WTC11 (cell line): ENCODE measurements at regions not wholly inside any gene's neighbourhood (a gene's known extent, or its start where the extent isn't known, plus 50 kb on each side); places are given as distances from the start of the nearest gene placed in this dataset.

Experiments used
- ATAC-seq: fragments of 200-7000 bp; cut with Tn5 transposase; 2 replicates; pipeline ENCODE4 v1.10.0; 2021; ENCODE audit warnings: mild to moderate bottlenecking, moderate library complexity
- CTCF ChIA-PET: fragments of 300-600 bp; sonication (Branson Sonifier 250); formaldehyde crosslinking; loops from one replicate; lab custom pipeline; 2021; ENCODE audit warnings: antibody characterized with exemption; lab: Charles Lee
- POLR2A ChIA-PET: fragments of 350-600 bp; sonication (Branson Sonifier 250); formaldehyde crosslinking; loops from one replicate; lab custom pipeline; 2021; ENCODE audit warnings: antibody characterized with exemption; lab: Charles Lee
- DNase-seq: peaks from one replicate; pipeline ENCODE4 v3.0.0; 2021; ENCODE audit warnings: low spot score
- H3K27ac Mint-ChIP-seq: 2 replicates; pipeline ENCODE4 v1.8.0; 2021; ENCODE audit warnings: mixed read lengths
- H3K27me3 Mint-ChIP-seq: 2 replicates; pipeline ENCODE4 v1.8.0; 2021; ENCODE audit warnings: low read depth, mild to moderate bottlenecking, moderate library complexity, mixed read lengths
- H3K36me3 Mint-ChIP-seq: 2 replicates; pipeline ENCODE4 v1.8.0; 2021; ENCODE audit warnings: mixed read lengths
- H3K4me1 Mint-ChIP-seq: 2 replicates; pipeline ENCODE4 v1.8.0; 2022; ENCODE audit warnings: mixed read lengths
- H3K4me3 Mint-ChIP-seq: 2 replicates; pipeline ENCODE4 v1.8.0; 2021; ENCODE audit warnings: mild to moderate bottlenecking, moderate library complexity, mixed read lengths
- H3K9me3 Mint-ChIP-seq: 2 replicates; pipeline ENCODE4 v1.8.0; 2021; ENCODE audit warnings: mixed read lengths
- AFF4 ChIP-seq: sonication (generic); formaldehyde crosslinking; IDR thresholded peaks from 2 replicates; pipeline ENCODE4 v1.8.1; 2023; ENCODE audit warnings: mild to moderate bottlenecking, missing genetic modification reagents, borderline replicate concordance
- CBFB ChIP-seq: sonication (generic); formaldehyde crosslinking; IDR thresholded peaks from 2 replicates; pipeline ENCODE4 v1.8.1; 2022; ENCODE audit warnings: mild to moderate bottlenecking, low read depth, missing genetic modification reagents
- FOXK1 ChIP-seq: sonication (generic); formaldehyde crosslinking; IDR thresholded peaks from 2 replicates; pipeline ENCODE4 v1.8.0; 2022; ENCODE audit warnings: mild to moderate bottlenecking, moderate library complexity, missing genetic modification reagents
- JUN ChIP-seq: sonication (generic); formaldehyde crosslinking; IDR thresholded peaks from 2 replicates; pipeline ENCODE4 v1.8.0; 2023; ENCODE audit warnings: mild to moderate bottlenecking, missing genetic modification reagents
- NFATC4 ChIP-seq: fragments of 250-450 bp; sonication (Bioruptor Pico); IDR thresholded peaks from 2 replicates; pipeline ENCODE4 v1.9.0; 2021; ENCODE audit warnings: mild to moderate bottlenecking
- NR3C1 ChIP-seq: sonication (generic); formaldehyde crosslinking; conservative IDR thresholded peaks from 2 replicates; pipeline ENCODE4 v1.8.1; 2023; ENCODE audit warnings: low read depth, mild to moderate bottlenecking, missing genetic modification reagents
- RELA ChIP-seq: sonication (generic); formaldehyde crosslinking; IDR thresholded peaks from 2 replicates; pipeline ENCODE4 v1.8.1; 2022; ENCODE audit warnings: missing genetic modification reagents, mild to moderate bottlenecking, borderline replicate concordance
- SMAD3 ChIP-seq: sonication (generic); formaldehyde crosslinking; IDR thresholded peaks from 2 replicates; pipeline ENCODE4 v1.8.0; 2022; ENCODE audit warnings: missing genetic modification reagents, mild to moderate bottlenecking, borderline replicate concordance
- SOX15 ChIP-seq: fragments of 250-450 bp; sonication (Bioruptor Pico); IDR thresholded peaks from 2 replicates; pipeline ENCODE4 v1.9.0; 2021; ENCODE audit warnings: mild to moderate bottlenecking
- ZBTB43 ChIP-seq: sonication (generic); formaldehyde crosslinking; IDR thresholded peaks from 2 replicates; pipeline ENCODE4 v1.8.1; 2023; ENCODE audit warnings: mild to moderate bottlenecking, missing genetic modification reagents
- ZNF219 ChIP-seq: sonication (generic); formaldehyde crosslinking; IDR thresholded peaks from 2 replicates; pipeline ENCODE4 v1.8.0; 2023; ENCODE audit warnings: missing genetic modification reagents, mild to moderate bottlenecking, borderline replicate concordance
- ZNF317 ChIP-seq: sonication (generic); formaldehyde crosslinking; IDR thresholded peaks from 2 replicates; pipeline ENCODE4 v1.8.1; 2023; ENCODE audit warnings: low read depth, mild to moderate bottlenecking, moderate library complexity, missing genetic modification reagents, borderline replicate concordance
- TF ChIP-seq, protein P1 (sequence below): fragments of 250-450 bp; sonication (Bioruptor Pico); IDR thresholded peaks from 2 replicates; pipeline ENCODE4 v1.9.0; 2021; ENCODE audit warnings: mild to moderate bottlenecking, borderline replicate concordance
- TF ChIP-seq, protein P2 (sequence below): sonication (generic); formaldehyde crosslinking; IDR thresholded peaks from 2 replicates; pipeline ENCODE4 v1.8.1; 2022; ENCODE audit warnings: low read depth, missing genetic modification reagents, borderline replicate concordance
- TF ChIP-seq, protein P3 (sequence below): fragments of 250-450 bp; sonication (Bioruptor Pico); IDR thresholded peaks from 2 replicates; pipeline ENCODE4 v2.1.2; 2022; ENCODE audit warnings: mild to moderate bottlenecking, moderate library complexity

DNA sequence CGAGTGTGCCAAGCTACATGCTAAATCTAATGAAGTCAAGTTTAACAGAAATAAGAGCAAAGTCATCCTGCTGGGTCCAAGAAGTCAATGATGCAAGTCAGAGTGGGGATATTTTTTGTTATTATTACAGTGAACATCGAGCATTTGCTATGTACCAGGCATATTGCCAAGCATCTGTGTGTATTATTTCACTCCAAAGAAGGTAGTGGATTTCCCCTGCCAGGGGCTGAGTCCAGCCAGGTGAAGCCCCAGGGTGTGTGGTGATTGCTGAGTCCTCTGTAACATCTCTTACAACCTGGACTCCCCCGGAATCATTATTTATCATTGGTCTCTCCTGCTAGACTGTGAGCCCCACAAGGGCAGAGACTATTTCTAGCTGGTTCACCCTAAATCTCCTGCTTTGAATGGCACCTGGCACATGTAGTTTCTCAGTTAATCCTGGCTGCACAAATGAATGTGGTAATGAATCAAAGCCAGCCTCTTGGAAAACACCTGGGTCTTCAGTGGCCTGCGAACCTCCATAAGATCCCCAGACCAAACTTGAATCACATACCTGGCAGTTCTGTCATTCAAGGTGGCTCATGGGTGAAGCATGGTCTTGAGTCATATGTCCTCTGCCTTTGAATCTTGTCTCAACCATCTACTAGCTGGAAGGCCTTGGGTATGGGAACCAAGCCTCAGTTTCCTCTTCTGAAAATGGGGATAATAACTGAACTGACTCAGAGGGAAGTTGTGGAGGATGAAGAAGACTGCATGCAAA lies 549.2 kb downstream of the MIAT start:
- ChIA-PET CTCF (no interaction called here), POLR2A (no interaction called here)
- Mint-ChIP-seq H3K4me3 (no peak overlapping the region), H3K27ac (no peak overlapping the region), H3K27me3 (peaks cover 1% of the 10 kb centered on the region), H3K9me3 (peaks cover 6% of the 10 kb centered on the region; the same call in 1 of the 2 replicates), H3K36me3 (no peaks in the 10 kb centered on the region), H3K4me1 (peaks cover 27% of the 10 kb centered on the region)
- TF ChIP-seq SOX15 (CRISPR knock-in tag) (no peak), ZNF317 (CRISPR knock-in tag) (no peak), RELA (no peak), ZNF219 (CRISPR knock-in tag) (no peak), SMAD3 (no peak), FOXK1 (CRISPR knock-in tag) (no peak), NFATC4 (CRISPR knock-in tag) (no peak), CBFB (CRISPR knock-in tag) (no peak), AFF4 (CRISPR knock-in tag) (no peak), JUN (CRISPR knock-in tag) (no peak), NR3C1 (CRISPR knock-in tag) (no peak), ZBTB43 (CRISPR knock-in tag) (no peak)
- TF ChIP-seq, protein P1, sequence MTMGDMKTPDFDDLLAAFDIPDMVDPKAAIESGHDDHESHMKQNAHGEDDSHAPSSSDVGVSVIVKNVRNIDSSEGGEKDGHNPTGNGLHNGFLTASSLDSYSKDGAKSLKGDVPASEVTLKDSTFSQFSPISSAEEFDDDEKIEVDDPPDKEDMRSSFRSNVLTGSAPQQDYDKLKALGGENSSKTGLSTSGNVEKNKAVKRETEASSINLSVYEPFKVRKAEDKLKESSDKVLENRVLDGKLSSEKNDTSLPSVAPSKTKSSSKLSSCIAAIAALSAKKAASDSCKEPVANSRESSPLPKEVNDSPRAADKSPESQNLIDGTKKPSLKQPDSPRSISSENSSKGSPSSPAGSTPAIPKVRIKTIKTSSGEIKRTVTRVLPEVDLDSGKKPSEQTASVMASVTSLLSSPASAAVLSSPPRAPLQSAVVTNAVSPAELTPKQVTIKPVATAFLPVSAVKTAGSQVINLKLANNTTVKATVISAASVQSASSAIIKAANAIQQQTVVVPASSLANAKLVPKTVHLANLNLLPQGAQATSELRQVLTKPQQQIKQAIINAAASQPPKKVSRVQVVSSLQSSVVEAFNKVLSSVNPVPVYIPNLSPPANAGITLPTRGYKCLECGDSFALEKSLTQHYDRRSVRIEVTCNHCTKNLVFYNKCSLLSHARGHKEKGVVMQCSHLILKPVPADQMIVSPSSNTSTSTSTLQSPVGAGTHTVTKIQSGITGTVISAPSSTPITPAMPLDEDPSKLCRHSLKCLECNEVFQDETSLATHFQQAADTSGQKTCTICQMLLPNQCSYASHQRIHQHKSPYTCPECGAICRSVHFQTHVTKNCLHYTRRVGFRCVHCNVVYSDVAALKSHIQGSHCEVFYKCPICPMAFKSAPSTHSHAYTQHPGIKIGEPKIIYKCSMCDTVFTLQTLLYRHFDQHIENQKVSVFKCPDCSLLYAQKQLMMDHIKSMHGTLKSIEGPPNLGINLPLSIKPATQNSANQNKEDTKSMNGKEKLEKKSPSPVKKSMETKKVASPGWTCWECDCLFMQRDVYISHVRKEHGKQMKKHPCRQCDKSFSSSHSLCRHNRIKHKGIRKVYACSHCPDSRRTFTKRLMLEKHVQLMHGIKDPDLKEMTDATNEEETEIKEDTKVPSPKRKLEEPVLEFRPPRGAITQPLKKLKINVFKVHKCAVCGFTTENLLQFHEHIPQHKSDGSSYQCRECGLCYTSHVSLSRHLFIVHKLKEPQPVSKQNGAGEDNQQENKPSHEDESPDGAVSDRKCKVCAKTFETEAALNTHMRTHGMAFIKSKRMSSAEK (CRISPR knock-in tag) = no peak
- TF ChIP-seq, protein P2, sequence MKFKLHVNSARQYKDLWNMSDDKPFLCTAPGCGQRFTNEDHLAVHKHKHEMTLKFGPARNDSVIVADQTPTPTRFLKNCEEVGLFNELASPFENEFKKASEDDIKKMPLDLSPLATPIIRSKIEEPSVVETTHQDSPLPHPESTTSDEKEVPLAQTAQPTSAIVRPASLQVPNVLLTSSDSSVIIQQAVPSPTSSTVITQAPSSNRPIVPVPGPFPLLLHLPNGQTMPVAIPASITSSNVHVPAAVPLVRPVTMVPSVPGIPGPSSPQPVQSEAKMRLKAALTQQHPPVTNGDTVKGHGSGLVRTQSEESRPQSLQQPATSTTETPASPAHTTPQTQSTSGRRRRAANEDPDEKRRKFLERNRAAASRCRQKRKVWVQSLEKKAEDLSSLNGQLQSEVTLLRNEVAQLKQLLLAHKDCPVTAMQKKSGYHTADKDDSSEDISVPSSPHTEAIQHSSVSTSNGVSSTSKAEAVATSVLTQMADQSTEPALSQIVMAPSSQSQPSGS (CRISPR knock-in tag) = no peak
- TF ChIP-seq, protein P3, sequence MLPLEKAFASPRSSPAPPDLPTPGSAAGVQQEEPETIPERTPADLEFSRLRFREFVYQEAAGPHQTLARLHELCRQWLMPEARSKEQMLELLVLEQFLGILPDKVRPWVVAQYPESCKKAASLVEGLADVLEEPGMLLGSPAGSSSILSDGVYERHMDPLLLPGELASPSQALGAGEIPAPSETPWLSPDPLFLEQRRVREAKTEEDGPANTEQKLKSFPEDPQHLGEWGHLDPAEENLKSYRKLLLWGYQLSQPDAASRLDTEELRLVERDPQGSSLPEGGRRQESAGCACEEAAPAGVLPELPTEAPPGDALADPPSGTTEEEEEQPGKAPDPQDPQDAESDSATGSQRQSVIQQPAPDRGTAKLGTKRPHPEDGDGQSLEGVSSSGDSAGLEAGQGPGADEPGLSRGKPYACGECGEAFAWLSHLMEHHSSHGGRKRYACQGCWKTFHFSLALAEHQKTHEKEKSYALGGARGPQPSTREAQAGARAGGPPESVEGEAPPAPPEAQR = no peak
- DNase-seq = no peak
- no peak for ATAC-seq
